ENCODE measurements at regions not wholly inside any gene's neighbourhood (a gene's known extent, or its start where the extent isn't known, plus 50 kb on each side); places are given as distances from the start of the nearest gene placed in this dataset.

- TF ChIP-seq CTCF (conservative IDR thresholded peaks at IDR 0.05) (no peak), EZH2 (IDR thresholded peaks at IDR 0.05; ENCODE audit: low read depth) (no peak)
Observed at GRCh38 chr4:36835246-36835645, 409.3 kb upstream of the NWD2 start.

All from PC-9 (cell line).